ENCODE measurements at regions not wholly inside any gene's neighbourhood (a gene's known extent, or its start where the extent isn't known, plus 50 kb on each side); places are given as distances from the start of the nearest gene placed in this dataset.

- no peak for DNase-seq (ENCODE audit: low spot score)
- Histone ChIP-seq H3K4me3 (no peak overlapping the region), H3K27ac (no peak overlapping the region)
- no peak for TF ChIP-seq CTCF (IDR thresholded peaks at IDR 0.05)
These were observed 317.4 kb downstream of the SLC4A3 start for GRCh38 chr2:219944866-219945265.

GRCh38 chr2:219946021-219946420 is 318.6 kb downstream of the SLC4A3 start:
- no peak overlapping the region for H3K4me3 ChIP-seq

GRCh38 chr2:219946529-219946928 is 319.1 kb downstream of the SLC4A3 start:
- H3K27ac ChIP-seq = no peak overlapping the region
- DNase-seq (ENCODE audit: low spot score) = no peak
- TF ChIP-seq CTCF (IDR thresholded peaks at IDR 0.05) = no peak
- H3K4me3 ChIP-seq = no peak overlapping the region

More at GRCh38 chr2:219946021-219946420, 318.6 kb downstream of the SLC4A3 start:
- no peak for DNase-seq (ENCODE audit: low spot score)
- H3K27ac ChIP-seq = no peak overlapping the region
- no peak for TF ChIP-seq CTCF (IDR thresholded peaks at IDR 0.05)

GRCh38 chr2:219947575-219947974 is 320.1 kb downstream of the SLC4A3 start:
- DNase-seq (ENCODE audit: low spot score) = no peak
- Histone ChIP-seq H3K27ac (no peak overlapping the region), H3K4me3 (no peak overlapping the region)
- TF ChIP-seq CTCF (IDR thresholded peaks at IDR 0.05) = no peak

- Histone ChIP-seq H3K4me3 (no peak overlapping the region), H3K27ac (no peak overlapping the region)
- TF ChIP-seq CTCF (IDR thresholded peaks at IDR 0.05) = no peak
- no peak for DNase-seq (ENCODE audit: low spot score)
These were observed 321.6 kb downstream of the SLC4A3 start for GRCh38 chr2:219949053-219949452.

GRCh38 chr2:219951099-219951498 is 323.7 kb downstream of the SLC4A3 start:
- H3K27ac ChIP-seq = no peak overlapping the region
- H3K4me3 ChIP-seq = no peak overlapping the region
- TF ChIP-seq CTCF (IDR thresholded peaks at IDR 0.05) = no peak
- no peak for DNase-seq (ENCODE audit: low spot score)

GRCh38 chr2:219954331-219954730 is 326.9 kb downstream of the SLC4A3 start:
- DNase-seq (ENCODE audit: low spot score) = no peak
- Histone ChIP-seq H3K27ac (no peak overlapping the region), H3K4me3 (no peak overlapping the region)
- no peak for TF ChIP-seq CTCF (IDR thresholded peaks at IDR 0.05)
